ENCODE measurements at regions not wholly inside any gene's neighbourhood (a gene's known extent, or its start where the extent isn't known, plus 50 kb on each side); places are given as distances from the start of the nearest gene placed in this dataset.

GRCh38 chr2:225226441-225226840 is 173.1 kb upstream of the NYAP2 start:
- 92% methylated on average over 4 of the region's 4 CpGs for WGBS
- DNase-seq (ENCODE audit: extremely low spot score): no peak
- H3K4me1 ChIP-seq (ENCODE audit: insufficient read depth): no peaks in the 10 kb centered on the region
- no peak overlapping the region for H3K4me3 ChIP-seq (ENCODE audit: low read depth, low read length)
- H3K27ac ChIP-seq (ENCODE audit: low read depth): no peak overlapping the region
- H3K36me3 ChIP-seq (ENCODE audit: insufficient read depth): no peaks in the 10 kb centered on the region

- Histone ChIP-seq H3K4me3 (ENCODE audit: low read depth, low read length) (no peak overlapping the region), H3K27ac (ENCODE audit: low read depth) (no peak overlapping the region), H3K4me1 (ENCODE audit: insufficient read depth) (no peaks in the 10 kb centered on the region), H3K36me3 (ENCODE audit: insufficient read depth) (no peaks in the 10 kb centered on the region)
- DNase-seq (ENCODE audit: extremely low spot score): no peak
These were observed 176.2 kb upstream of the NYAP2 start for GRCh38 chr2:225223301-225223700.

GRCh38 chr2:225207471-225207870 is 165.2 kb upstream of the DOCK10 start:
- Histone ChIP-seq H3K36me3 (ENCODE audit: insufficient read depth) (no peaks in the 10 kb centered on the region), H3K4me1 (ENCODE audit: insufficient read depth) (no peaks in the 10 kb centered on the region), H3K27ac (ENCODE audit: low read depth) (no peak overlapping the region), H3K4me3 (ENCODE audit: low read depth, low read length) (no peak overlapping the region)
- DNase-seq (ENCODE audit: extremely low spot score): no peak
- WGBS: 65% methylated on average over 3 of the region's 3 CpGs

DNA sequence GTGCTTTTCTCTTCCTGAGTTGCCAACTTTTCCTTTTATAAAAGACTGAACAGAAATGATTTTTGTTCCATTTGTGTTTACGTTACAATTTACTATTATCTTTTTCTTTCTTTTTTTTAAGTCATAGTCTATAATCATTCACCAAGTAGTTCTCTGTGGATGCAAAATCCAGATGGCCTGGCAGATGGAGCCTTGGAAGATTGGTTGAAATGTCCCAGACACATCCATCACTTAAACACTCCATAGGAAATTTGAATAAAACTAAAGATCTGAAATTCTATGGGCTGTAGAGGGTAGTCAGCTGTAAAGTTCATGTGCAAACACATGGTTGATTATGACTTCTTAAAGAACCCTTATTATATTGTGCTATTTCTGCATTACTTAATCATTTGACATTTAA is 164.8 kb upstream of the DOCK10 start:
- DNase-seq (ENCODE audit: extremely low spot score): no peak
- WGBS: 61% methylated on average over 1 of the region's 1 CpG
- Histone ChIP-seq H3K36me3 (ENCODE audit: insufficient read depth) (no peaks in the 10 kb centered on the region), H3K4me3 (ENCODE audit: low read depth, low read length) (no peak overlapping the region), H3K4me1 (ENCODE audit: insufficient read depth) (no peaks in the 10 kb centered on the region), H3K27ac (ENCODE audit: low read depth) (no peak overlapping the region)

DNA sequence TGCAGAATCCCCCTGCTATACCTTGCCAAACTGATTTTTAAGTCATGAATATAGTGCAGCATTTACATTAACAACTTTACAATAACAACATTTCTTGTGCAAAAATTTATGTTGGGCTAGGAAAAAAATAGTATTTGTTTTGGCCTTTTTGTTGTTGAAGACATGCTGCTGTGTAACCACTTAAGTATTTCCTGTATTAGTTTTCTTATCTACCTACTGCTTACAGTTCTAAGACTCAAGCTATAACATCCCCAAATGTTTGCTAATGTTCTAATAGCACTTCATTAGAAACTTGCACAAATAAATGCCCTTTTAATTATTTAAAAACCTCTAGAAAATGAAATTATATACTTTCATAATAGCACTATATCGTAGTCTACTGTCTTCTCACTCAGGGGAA is 154.3 kb upstream of the DOCK10 start:
- WGBS: 80% methylated on average over 1 of the region's 1 CpG
- Histone ChIP-seq H3K4me3 (ENCODE audit: low read depth, low read length) (no peak overlapping the region), H3K36me3 (ENCODE audit: insufficient read depth) (no peaks in the 10 kb centered on the region), H3K4me1 (ENCODE audit: insufficient read depth) (no peaks in the 10 kb centered on the region), H3K27ac (ENCODE audit: low read depth) (no peak overlapping the region)
- no peak for DNase-seq (ENCODE audit: extremely low spot score)

GRCh38 chr2:225192869-225193268 is 150.6 kb upstream of the DOCK10 start:
- Histone ChIP-seq H3K27ac (ENCODE audit: low read depth) (no peak overlapping the region), H3K4me1 (ENCODE audit: insufficient read depth) (no peaks in the 10 kb centered on the region), H3K4me3 (ENCODE audit: low read depth, low read length) (no peak overlapping the region), H3K36me3 (ENCODE audit: insufficient read depth) (no peaks in the 10 kb centered on the region)
- 92% methylated on average over 3 of the region's 3 CpGs for WGBS
- no peak for DNase-seq (ENCODE audit: extremely low spot score)

DNA sequence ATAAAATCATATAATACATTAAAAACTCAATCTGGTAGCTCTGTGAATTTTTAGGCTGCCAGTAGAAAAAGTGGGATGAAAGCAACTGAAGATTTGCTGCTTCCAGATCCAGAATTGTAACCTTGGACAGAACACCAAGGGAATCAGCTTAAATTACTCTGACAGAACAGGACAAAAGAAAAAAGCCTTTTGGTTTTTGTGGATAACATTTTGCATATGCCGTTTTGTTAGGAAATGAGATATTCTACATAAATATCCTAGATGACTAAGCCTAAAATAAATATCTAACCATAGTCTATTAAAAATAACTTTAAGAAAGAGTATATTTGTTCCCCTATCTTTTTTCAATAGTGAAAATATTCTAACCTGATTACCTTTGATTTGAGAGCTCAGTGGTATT is 148.7 kb upstream of the DOCK10 start:
- Histone ChIP-seq H3K36me3 (ENCODE audit: insufficient read depth) (no peaks in the 10 kb centered on the region), H3K4me1 (ENCODE audit: insufficient read depth) (no peaks in the 10 kb centered on the region), H3K4me3 (ENCODE audit: low read depth, low read length) (no peak overlapping the region), H3K27ac (ENCODE audit: low read depth) (no peak overlapping the region)
- 35% methylated on average over 1 of the region's 1 CpG for WGBS
- DNase-seq (ENCODE audit: extremely low spot score): no peak

DNA sequence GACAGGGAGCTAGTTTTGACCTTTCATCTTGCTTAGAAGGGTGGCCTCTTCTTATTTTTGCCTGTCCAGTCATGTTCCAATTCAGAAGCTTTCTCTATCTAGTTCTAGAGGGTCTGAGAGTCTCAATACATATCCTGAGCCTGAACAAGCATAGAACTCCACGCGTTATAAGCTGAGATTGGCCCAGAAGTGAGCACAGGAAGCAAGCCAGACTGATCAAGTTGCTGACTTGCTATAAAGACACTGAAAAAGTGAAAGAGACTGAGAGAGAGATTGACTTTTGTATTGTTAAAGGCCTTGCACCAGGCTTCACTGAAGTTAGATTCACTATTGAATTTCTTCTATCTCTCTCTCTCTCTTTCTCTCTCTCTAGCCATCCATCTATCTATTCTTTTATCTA is 142.7 kb upstream of the DOCK10 start:
- WGBS: 79% methylated on average over 2 of the region's 2 CpGs
- Histone ChIP-seq H3K4me3 (ENCODE audit: low read depth, low read length) (no peak overlapping the region), H3K27ac (ENCODE audit: low read depth) (no peak overlapping the region), H3K36me3 (ENCODE audit: insufficient read depth) (no peaks in the 10 kb centered on the region), H3K4me1 (ENCODE audit: insufficient read depth) (no peaks in the 10 kb centered on the region)
- DNase-seq (ENCODE audit: extremely low spot score): no peak

- DNase-seq (ENCODE audit: extremely low spot score): no peak
These were observed 139.9 kb upstream of the DOCK10 start for GRCh38 chr2:225182126-225182525.

GRCh38 chr2:225177098-225177497 is 134.8 kb upstream of the DOCK10 start:
- Histone ChIP-seq H3K4me3 (ENCODE audit: low read depth, low read length) (no peak overlapping the region), H3K4me1 (ENCODE audit: insufficient read depth) (no peaks in the 10 kb centered on the region), H3K27ac (ENCODE audit: low read depth) (no peak overlapping the region), H3K36me3 (ENCODE audit: insufficient read depth) (no peaks in the 10 kb centered on the region)
- DNase-seq (ENCODE audit: extremely low spot score): no peak
- 85% methylated on average over 1 of the region's 1 CpG for WGBS

More at GRCh38 chr2:225182126-225182525, 139.9 kb upstream of the DOCK10 start:
- H3K27ac ChIP-seq (ENCODE audit: low read depth): no peak overlapping the region
- no peak overlapping the region for H3K4me3 ChIP-seq (ENCODE audit: low read depth, low read length)
- no peaks in the 10 kb centered on the region for H3K36me3 ChIP-seq (ENCODE audit: insufficient read depth)
- no peaks in the 10 kb centered on the region for H3K4me1 ChIP-seq (ENCODE audit: insufficient read depth)
- 70% methylated on average over 1 of the region's 1 CpG for WGBS

GRCh38 chr2:225173909-225174308 is 131.6 kb upstream of the DOCK10 start:
- no peaks in the 10 kb centered on the region for H3K36me3 ChIP-seq (ENCODE audit: insufficient read depth)
- 62% methylated on average over 3 of the region's 3 CpGs for WGBS
- no peak for DNase-seq (ENCODE audit: extremely low spot score)

GRCh38 chr2:225171350-225171749 is 129.1 kb upstream of the DOCK10 start:
- Histone ChIP-seq H3K27ac (ENCODE audit: low read depth) (no peak overlapping the region), H3K4me3 (ENCODE audit: low read depth, low read length) (no peak overlapping the region), H3K36me3 (ENCODE audit: insufficient read depth) (no peaks in the 10 kb centered on the region), H3K4me1 (ENCODE audit: insufficient read depth) (no peaks in the 10 kb centered on the region)
- no peak for DNase-seq (ENCODE audit: extremely low spot score)
- WGBS: 78% methylated on average over 6 of the region's 6 CpGs

More at GRCh38 chr2:225173909-225174308, 131.6 kb upstream of the DOCK10 start:
- no peaks in the 10 kb centered on the region for H3K4me1 ChIP-seq (ENCODE audit: insufficient read depth)
- no peak overlapping the region for H3K27ac ChIP-seq (ENCODE audit: low read depth)
- H3K4me3 ChIP-seq (ENCODE audit: low read depth, low read length): no peak overlapping the region

DNA sequence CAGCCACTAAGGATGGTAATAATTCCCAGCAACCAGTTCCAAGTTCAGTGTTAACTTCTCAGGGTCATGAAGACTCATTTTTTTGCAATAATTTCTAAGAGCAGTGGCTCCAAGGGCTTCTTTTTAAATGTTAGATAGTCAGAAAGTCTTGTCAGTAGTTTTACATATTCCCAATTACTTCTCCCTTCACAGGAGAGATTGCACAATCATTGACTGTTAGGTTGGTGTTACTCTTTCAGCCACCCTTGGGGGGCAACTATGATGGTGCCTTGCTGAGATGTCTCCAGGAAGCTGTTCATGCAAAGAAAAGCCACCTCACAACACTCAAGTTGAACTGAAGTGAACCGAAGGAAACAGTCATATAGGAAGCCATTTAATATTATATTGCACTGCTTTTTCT is 127.9 kb upstream of the DOCK10 start:
- no peak overlapping the region for H3K4me3 ChIP-seq (ENCODE audit: low read depth, low read length)
- H3K36me3 ChIP-seq (ENCODE audit: insufficient read depth): no peaks in the 10 kb centered on the region
- no peak overlapping the region for H3K27ac ChIP-seq (ENCODE audit: low read depth)
- no peaks in the 10 kb centered on the region for H3K4me1 ChIP-seq (ENCODE audit: insufficient read depth)
- 95% methylated on average over 1 of the region's 1 CpG for WGBS
- no peak for DNase-seq (ENCODE audit: extremely low spot score)

GRCh38 chr2:225169396-225169795 is 127.1 kb upstream of the DOCK10 start:
- H3K27ac ChIP-seq (ENCODE audit: low read depth): no peak overlapping the region
- 77% methylated on average over 4 of the region's 4 CpGs for WGBS
- no peak for DNase-seq (ENCODE audit: extremely low spot score)

GRCh38 chr2:225165052-225165451 is 122.8 kb upstream of the DOCK10 start:
- Histone ChIP-seq H3K36me3 (ENCODE audit: insufficient read depth) (no peaks in the 10 kb centered on the region), H3K27ac (ENCODE audit: low read depth) (no peak overlapping the region)
- WGBS: 71% methylated on average over 2 of the region's 2 CpGs

More at GRCh38 chr2:225169396-225169795, 127.1 kb upstream of the DOCK10 start:
- Histone ChIP-seq H3K4me1 (ENCODE audit: insufficient read depth) (no peaks in the 10 kb centered on the region), H3K4me3 (ENCODE audit: low read depth, low read length) (no peak overlapping the region), H3K36me3 (ENCODE audit: insufficient read depth) (no peaks in the 10 kb centered on the region)

More at GRCh38 chr2:225165052-225165451, 122.8 kb upstream of the DOCK10 start:
- DNase-seq (ENCODE audit: extremely low spot score): no peak
- Histone ChIP-seq H3K4me1 (ENCODE audit: insufficient read depth) (no peaks in the 10 kb centered on the region), H3K4me3 (ENCODE audit: low read depth, low read length) (no peak overlapping the region)
